GM23338 (cell line): ENCODE measurements at regions not wholly inside any gene's neighbourhood (a gene's known extent, or its start where the extent isn't known, plus 50 kb on each side); places are given as distances from the start of the nearest gene placed in this dataset.
A peak's percentile ranks its signal among the peaks of the same experiment; 100 is the strongest.

Source experiments
- ATAC-seq: fragments of 200-7000 bp; cut with Tn5 transposase; 3 replicates; pipeline ENCODE4 v1.9.1; 2020
- DNase-seq: peaks from one replicate; pipeline ENCODE4 v3.0.0-alpha.2; 2015; ENCODE audit warnings: low spot score
- H2AFZ ChIP-seq: fragments of 200-600 bp; sonication (generic); 2 replicates; pipeline ENCODE4 v1.8.0; 2016; ENCODE audit warnings: antibody characterized with exemption, mild to moderate bottlenecking, moderate library complexity
- H3F3A ChIP-seq: fragments of 200-600 bp; sonication (generic); replicated peaks from 2 replicates; pipeline ENCODE4 v1.8.0; 2017; ENCODE audit warnings: antibody characterized with exemption, mixed run types, low read depth
- H3K27ac ChIP-seq: fragments of 200-600 bp; sonication (generic); 2 replicates; pipeline ENCODE4 v1.6.1; 2016; ENCODE audit warnings: low read depth
- H3K27me3 ChIP-seq: fragments of 200-600 bp; sonication (generic); 2 replicates; pipeline ENCODE4 v1.8.0; 2016; ENCODE audit warnings: mild to moderate bottlenecking, mixed run types, moderate library complexity; ENCODE audit not compliant: insufficient read depth
- H3K36me3 ChIP-seq: fragments of 200-600 bp; sonication (generic); 2 replicates; pipeline ENCODE4 v1.8.0; 2016; ENCODE audit warnings: mild to moderate bottlenecking; ENCODE audit not compliant: insufficient read depth
- H3K4me1 ChIP-seq: fragments of 200-600 bp; sonication (generic); 2 replicates; pipeline ENCODE4 v1.8.0; 2016; ENCODE audit warnings: mild to moderate bottlenecking, moderate library complexity; ENCODE audit not compliant: insufficient read depth
- H3K4me2 ChIP-seq: fragments of 200-600 bp; sonication (generic); 2 replicates; pipeline ENCODE4 v1.7.1; 2017; ENCODE audit warnings: mixed run types
- H3K4me3 ChIP-seq: fragments of 200-600 bp; sonication (generic); 2 replicates; pipeline ENCODE4 v1.6.1; 2016; ENCODE audit warnings: mixed run types
- H3K79me2 ChIP-seq: fragments of 200-600 bp; sonication (generic); replicated peaks from 2 replicates; pipeline ENCODE4 v1.8.0; 2017; ENCODE audit warnings: mild to moderate bottlenecking; ENCODE audit not compliant: insufficient read depth
- H3K9me2 ChIP-seq: fragments of 200-600 bp; sonication (generic); 2 replicates; pipeline ENCODE4 v1.8.0; 2017; ENCODE audit not compliant: insufficient read depth
- H4K20me1 ChIP-seq: fragments of 200-600 bp; sonication (generic); replicated peaks from 2 replicates; pipeline ENCODE4 v1.8.0; 2017; ENCODE audit warnings: mild to moderate bottlenecking; ENCODE audit not compliant: insufficient read depth
- H3K27ac Mint-ChIP-seq: 2 replicates; pipeline ENCODE4 v1.8.0; 2020; ENCODE audit warnings: inconsistent platforms, mild to moderate bottlenecking, moderate library complexity, mixed read lengths
- H3K27me3 Mint-ChIP-seq: 3 replicates; pipeline ENCODE4 v1.8.0; 2022; ENCODE audit warnings: low read depth, mild to moderate bottlenecking, moderate library complexity, mixed read lengths, inconsistent platforms; ENCODE audit not compliant: insufficient read depth, poor library complexity
- H3K36me3 Mint-ChIP-seq: 3 replicates; pipeline ENCODE4 v1.8.0; 2021; ENCODE audit warnings: low read depth, mild to moderate bottlenecking, inconsistent platforms, moderate library complexity, mixed read lengths
- H3K4me1 Mint-ChIP-seq: 3 replicates; pipeline ENCODE4 v1.8.0; 2020; ENCODE audit warnings: mild to moderate bottlenecking, inconsistent platforms, mixed read lengths
- H3K4me3 Mint-ChIP-seq: 3 replicates; pipeline ENCODE4 v1.8.0; 2021; ENCODE audit warnings: moderate library complexity, mild to moderate bottlenecking, inconsistent platforms, mixed read lengths
- H3K9me3 Mint-ChIP-seq: 3 replicates; pipeline ENCODE4 v1.8.0; 2020; ENCODE audit warnings: moderate library complexity, mild to moderate bottlenecking, inconsistent platforms, mixed read lengths
- CREB1 ChIP-seq: fragments of 250-450 bp; sonication (Bioruptor Pico); IDR thresholded peaks from 2 replicates; pipeline ENCODE4 v1.5.0; 2020; ENCODE audit warnings: low read depth, mild to moderate bottlenecking, moderate library complexity
- ETS1 ChIP-seq: IDR thresholded peaks from 2 replicates; pipeline ENCODE4 v1.6.1; 2016; ENCODE audit warnings: antibody characterized with exemption
- JUNB ChIP-seq: IDR thresholded peaks from one replicate; pipeline ENCODE4 v1.6.1; 2016; ENCODE audit warnings: antibody characterized with exemption; ENCODE audit not compliant: unreplicated experiment
- NANOG ChIP-seq: IDR thresholded peaks from 2 replicates; pipeline ENCODE4 v1.6.1; 2016; ENCODE audit warnings: antibody characterized with exemption, borderline replicate concordance
- ZNF331 ChIP-seq: fragments of 250-450 bp; sonication (Bioruptor Pico); IDR thresholded peaks from 2 replicates; pipeline ENCODE4 v1.5.0; 2020; ENCODE audit warnings: low read depth, mild to moderate bottlenecking, moderate library complexity
- TF ChIP-seq, protein P1 (sequence below): fragments of 250-450 bp; sonication (Bioruptor Pico); IDR thresholded peaks from 2 replicates; pipeline ENCODE4 v1.5.0; 2020; ENCODE audit warnings: mild to moderate bottlenecking, moderate library complexity
- TF ChIP-seq, protein P2 (sequence below), 2 experiments: fragments of 200-600 bp in 1 of 2; sonication (generic) in 1 of 2; conservative IDR thresholded peaks; 2 replicates each; pipeline versions ENCODE4 v1.5.1 to v1.6.1; 2016 to 2017; ENCODE audit warnings: antibody characterized with exemption in 2 of 2, low read depth in 2 of 2, mild to moderate bottlenecking in 2 of 2, moderate library complexity in 1 of 2

DNA sequence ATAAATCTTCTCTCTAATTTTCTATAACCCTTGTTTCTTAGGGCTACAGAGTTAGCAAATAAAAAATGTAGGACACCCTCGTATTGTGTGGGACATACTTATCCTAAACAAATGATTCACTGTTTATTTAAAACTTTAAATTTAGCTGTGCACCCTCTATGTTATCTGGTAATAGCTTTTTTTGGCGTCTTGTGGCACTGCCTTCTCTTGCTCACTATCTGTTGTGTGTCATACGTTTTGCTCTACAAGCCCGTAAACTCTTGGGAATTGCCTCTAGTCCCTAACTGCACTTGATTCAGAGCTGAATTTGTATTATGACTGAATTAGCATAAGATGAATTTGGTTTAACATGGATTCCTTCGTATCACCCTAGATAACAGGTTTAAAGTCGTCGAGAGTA is 144.3 kb upstream of the MYOCD start:
- no peak overlapping the region for H3K4me3 ChIP-seq
- H3K9me2 ChIP-seq = no peaks in the 10 kb centered on the region
- no peaks in the 10 kb centered on the region for H3K27me3 ChIP-seq
- H3K27ac ChIP-seq = no peak overlapping the region
- H3K9me3 Mint-ChIP-seq = no peaks in the 10 kb centered on the region
- H3K4me1 Mint-ChIP-seq = peaks cover 10% of the 10 kb centered on the region; the same call in 2 of the 3 replicates
- no peak for DNase-seq
- H3K36me3 Mint-ChIP-seq = no peaks in the 10 kb centered on the region
- no peak overlapping the region for H3K4me3 Mint-ChIP-seq
- no peak overlapping the region for H2AFZ ChIP-seq
- no peaks in the 10 kb centered on the region for H3K36me3 ChIP-seq
- no peak overlapping the region for H3K4me2 ChIP-seq
- H3K27ac Mint-ChIP-seq = no peak overlapping the region
- no peaks in the 10 kb centered on the region for H3K27me3 Mint-ChIP-seq
- no peaks in the 10 kb centered on the region for H3F3A ChIP-seq
- no peaks in the 10 kb centered on the region for H4K20me1 ChIP-seq
- H3K79me2 ChIP-seq = no peaks in the 10 kb centered on the region
- no peak for ATAC-seq
- H3K4me1 ChIP-seq = 0 out of 2 replicates have a peak, but pooled peaks cover 6% of the 10 kb centered on the region
- TF ChIP-seq ZNF331 (CRISPR knock-in tag) = no peak

DNA sequence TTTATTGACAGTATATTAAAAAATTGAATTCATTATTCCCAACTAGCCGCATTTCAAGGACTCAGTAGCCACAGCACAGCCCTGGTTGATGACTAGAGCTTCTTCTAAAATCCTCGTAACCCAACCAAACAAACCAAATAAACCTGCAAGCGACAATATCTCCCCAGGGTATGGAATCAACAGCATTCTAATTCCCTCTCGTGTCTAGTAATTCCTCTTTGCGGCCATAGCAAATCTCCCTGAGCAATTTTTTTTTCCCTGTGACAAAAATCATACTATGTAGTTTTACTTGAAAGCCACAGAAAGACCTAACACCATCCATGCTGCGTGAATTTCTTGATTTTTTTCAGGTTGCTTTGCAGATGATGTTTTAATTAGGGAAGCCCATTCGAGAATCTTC is 143.4 kb upstream of the MYOCD start:
- H3K27ac Mint-ChIP-seq = no peak overlapping the region
- Histone ChIP-seq H3K4me3 (no peak overlapping the region), H3K4me1 (0 out of 2 replicates have a peak, but pooled peaks cover 6% of the 10 kb centered on the region), H3K9me2 (no peaks in the 10 kb centered on the region), H3K4me2 (peak overlapping the region; percentile 6; the same call in 1 of the 2 replicates), H3F3A (no peaks in the 10 kb centered on the region), H3K79me2 (no peaks in the 10 kb centered on the region), H3K27me3 (no peaks in the 10 kb centered on the region), H3K36me3 (no peaks in the 10 kb centered on the region), H2AFZ (0 out of 2 replicates have a peak overlapping the region, but pooled peaks have one; percentile 90), H4K20me1 (no peaks in the 10 kb centered on the region), H3K27ac (no peak overlapping the region)
- no peak for DNase-seq
- peaks cover 10% of the 10 kb centered on the region; the same call in 2 of the 3 replicates for H3K4me1 Mint-ChIP-seq
- H3K4me3 Mint-ChIP-seq = no peak overlapping the region
- TF ChIP-seq ZNF331 (CRISPR knock-in tag) = no peak
- ATAC-seq = no peak
- no peaks in the 10 kb centered on the region for H3K27me3 Mint-ChIP-seq
- H3K36me3 Mint-ChIP-seq = no peaks in the 10 kb centered on the region
- no peaks in the 10 kb centered on the region for H3K9me3 Mint-ChIP-seq

DNA sequence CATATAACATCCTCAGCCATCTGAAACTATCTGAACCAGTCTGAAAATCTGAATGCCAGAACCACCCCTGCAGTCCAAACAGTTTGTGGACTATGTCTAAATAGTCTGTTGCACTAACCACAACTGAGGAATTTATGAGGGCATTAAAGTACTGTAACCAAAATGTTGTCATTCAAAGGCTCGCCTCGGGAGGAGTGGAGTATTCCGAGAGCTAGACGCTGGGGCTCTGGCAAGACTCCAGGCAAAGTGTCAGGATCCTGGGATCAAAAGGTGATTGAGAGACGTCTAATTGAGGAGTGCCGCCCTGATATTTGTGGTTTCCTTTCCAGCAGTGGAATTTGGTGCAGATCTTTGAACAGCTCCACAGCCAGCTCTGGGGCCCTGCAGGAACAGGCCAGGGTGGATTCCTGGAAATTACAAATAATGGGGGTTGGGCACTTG is 142.9 kb upstream of the MYOCD start:
- peak overlapping the region; percentile 90 for H2AFZ ChIP-seq
- H4K20me1 ChIP-seq = no peaks in the 10 kb centered on the region
- Mint-ChIP-seq H3K27me3 (no peaks in the 10 kb centered on the region), H3K4me3 (no peak overlapping the region), H3K27ac (no peak overlapping the region), H3K36me3 (no peaks in the 10 kb centered on the region), H3K4me1 (peaks cover 10% of the 10 kb centered on the region; the same call in 2 of the 3 replicates), H3K9me3 (no peaks in the 10 kb centered on the region)
- H3K27ac ChIP-seq = no peak overlapping the region
- DNase-seq = peak; percentile 15
- no peaks in the 10 kb centered on the region for H3K36me3 ChIP-seq
- ATAC-seq = peak; percentile 39
- no peak overlapping the region for H3K4me3 ChIP-seq
- H3K9me2 ChIP-seq = no peaks in the 10 kb centered on the region
- H3K27me3 ChIP-seq = no peaks in the 10 kb centered on the region
- no peaks in the 10 kb centered on the region for H3K79me2 ChIP-seq
- H3K4me2 ChIP-seq = peak overlapping the region; percentile 6; the same call in 1 of the 2 replicates
- 0 out of 2 replicates have a peak, but pooled peaks cover 6% of the 10 kb centered on the region for H3K4me1 ChIP-seq
- no peaks in the 10 kb centered on the region for H3F3A ChIP-seq
- TF ChIP-seq CREB1 (no peak), NANOG (no peak), ETS1 (no peak), JUNB (no peak), ZNF331 (CRISPR knock-in tag) (no peak)
- TF ChIP-seq, protein P1, sequence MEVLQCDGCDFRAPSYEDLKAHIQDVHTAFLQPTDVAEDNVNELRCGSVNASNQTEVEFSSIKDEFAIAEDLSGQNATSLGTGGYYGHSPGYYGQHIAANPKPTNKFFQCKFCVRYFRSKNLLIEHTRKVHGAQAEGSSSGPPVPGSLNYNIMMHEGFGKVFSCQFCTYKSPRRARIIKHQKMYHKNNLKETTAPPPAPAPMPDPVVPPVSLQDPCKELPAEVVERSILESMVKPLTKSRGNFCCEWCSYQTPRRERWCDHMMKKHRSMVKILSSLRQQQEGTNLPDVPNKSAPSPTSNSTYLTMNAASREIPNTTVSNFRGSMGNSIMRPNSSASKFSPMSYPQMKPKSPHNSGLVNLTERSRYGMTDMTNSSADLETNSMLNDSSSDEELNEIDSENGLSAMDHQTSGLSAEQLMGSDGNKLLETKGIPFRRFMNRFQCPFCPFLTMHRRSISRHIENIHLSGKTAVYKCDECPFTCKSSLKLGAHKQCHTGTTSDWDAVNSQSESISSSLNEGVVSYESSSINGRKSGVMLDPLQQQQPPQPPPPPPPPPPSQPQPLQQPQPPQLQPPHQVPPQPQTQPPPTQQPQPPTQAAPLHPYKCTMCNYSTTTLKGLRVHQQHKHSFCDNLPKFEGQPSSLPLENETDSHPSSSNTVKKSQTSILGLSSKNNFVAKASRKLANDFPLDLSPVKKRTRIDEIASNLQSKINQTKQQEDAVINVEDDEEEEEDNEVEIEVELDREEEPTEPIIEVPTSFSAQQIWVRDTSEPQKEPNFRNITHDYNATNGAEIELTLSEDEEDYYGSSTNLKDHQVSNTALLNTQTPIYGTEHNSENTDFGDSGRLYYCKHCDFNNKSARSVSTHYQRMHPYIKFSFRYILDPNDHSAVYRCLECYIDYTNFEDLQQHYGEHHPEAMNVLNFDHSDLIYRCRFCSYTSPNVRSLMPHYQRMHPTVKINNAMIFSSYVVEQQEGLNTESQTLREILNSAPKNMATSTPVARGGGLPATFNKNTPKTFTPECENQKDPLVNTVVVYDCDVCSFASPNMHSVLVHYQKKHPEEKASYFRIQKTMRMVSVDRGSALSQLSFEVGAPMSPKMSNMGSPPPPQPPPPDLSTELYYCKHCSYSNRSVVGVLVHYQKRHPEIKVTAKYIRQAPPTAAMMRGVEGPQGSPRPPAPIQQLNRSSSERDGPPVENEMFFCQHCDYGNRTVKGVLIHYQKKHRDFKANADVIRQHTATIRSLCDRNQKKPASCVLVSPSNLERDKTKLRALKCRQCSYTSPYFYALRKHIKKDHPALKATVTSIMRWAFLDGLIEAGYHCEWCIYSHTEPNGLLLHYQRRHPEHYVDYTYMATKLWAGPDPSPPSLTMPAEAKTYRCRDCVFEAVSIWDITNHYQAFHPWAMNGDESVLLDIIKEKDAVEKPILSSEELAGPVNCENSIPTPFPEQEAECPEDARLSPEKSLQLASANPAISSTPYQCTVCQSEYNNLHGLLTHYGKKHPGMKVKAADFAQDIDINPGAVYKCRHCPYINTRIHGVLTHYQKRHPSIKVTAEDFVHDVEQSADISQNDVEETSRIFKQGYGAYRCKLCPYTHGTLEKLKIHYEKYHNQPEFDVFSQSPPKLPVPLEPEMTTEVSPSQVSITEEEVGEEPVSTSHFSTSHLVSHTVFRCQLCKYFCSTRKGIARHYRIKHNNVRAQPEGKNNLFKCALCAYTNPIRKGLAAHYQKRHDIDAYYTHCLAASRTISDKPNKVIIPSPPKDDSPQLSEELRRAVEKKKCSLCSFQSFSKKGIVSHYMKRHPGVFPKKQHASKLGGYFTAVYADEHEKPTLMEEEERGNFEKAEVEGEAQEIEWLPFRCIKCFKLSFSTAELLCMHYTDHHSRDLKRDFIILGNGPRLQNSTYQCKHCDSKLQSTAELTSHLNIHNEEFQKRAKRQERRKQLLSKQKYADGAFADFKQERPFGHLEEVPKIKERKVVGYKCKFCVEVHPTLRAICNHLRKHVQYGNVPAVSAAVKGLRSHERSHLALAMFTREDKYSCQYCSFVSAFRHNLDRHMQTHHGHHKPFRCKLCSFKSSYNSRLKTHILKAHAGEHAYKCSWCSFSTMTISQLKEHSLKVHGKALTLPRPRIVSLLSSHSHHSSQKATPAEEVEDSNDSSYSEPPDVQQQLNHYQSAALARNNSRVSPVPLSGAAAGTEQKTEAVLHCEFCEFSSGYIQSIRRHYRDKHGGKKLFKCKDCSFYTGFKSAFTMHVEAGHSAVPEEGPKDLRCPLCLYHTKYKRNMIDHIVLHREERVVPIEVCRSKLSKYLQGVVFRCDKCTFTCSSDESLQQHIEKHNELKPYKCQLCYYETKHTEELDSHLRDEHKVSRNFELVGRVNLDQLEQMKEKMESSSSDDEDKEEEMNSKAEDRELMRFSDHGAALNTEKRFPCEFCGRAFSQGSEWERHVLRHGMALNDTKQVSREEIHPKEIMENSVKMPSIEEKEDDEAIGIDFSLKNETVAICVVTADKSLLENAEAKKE (CRISPR knock-in tag) = no peak
- TF ChIP-seq, protein P2, sequence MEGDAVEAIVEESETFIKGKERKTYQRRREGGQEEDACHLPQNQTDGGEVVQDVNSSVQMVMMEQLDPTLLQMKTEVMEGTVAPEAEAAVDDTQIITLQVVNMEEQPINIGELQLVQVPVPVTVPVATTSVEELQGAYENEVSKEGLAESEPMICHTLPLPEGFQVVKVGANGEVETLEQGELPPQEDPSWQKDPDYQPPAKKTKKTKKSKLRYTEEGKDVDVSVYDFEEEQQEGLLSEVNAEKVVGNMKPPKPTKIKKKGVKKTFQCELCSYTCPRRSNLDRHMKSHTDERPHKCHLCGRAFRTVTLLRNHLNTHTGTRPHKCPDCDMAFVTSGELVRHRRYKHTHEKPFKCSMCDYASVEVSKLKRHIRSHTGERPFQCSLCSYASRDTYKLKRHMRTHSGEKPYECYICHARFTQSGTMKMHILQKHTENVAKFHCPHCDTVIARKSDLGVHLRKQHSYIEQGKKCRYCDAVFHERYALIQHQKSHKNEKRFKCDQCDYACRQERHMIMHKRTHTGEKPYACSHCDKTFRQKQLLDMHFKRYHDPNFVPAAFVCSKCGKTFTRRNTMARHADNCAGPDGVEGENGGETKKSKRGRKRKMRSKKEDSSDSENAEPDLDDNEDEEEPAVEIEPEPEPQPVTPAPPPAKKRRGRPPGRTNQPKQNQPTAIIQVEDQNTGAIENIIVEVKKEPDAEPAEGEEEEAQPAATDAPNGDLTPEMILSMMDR (conservative IDR thresholded peaks at IDR 0.05; ENCODE audit: low read depth in 2 of 2) = no peak
